Epithelial cell of esophagus (primary cell): ENCODE measurements at regions not wholly inside any gene's neighbourhood (a gene's known extent, or its start where the extent isn't known, plus 50 kb on each side); places are given as distances from the start of the nearest gene placed in this dataset.

Source experiments
- DNase-seq: peaks from one replicate; pipeline ENCODE4 v3.0.0; 2010; ENCODE audit warnings: low read depth
- H3K4me3 ChIP-seq: 2 replicates; pipeline ENCODE4 v1.5.1; 2011; ENCODE audit warnings: mild to moderate bottlenecking, low read length, control low read depth
- CTCF ChIP-seq: IDR thresholded peaks from 2 replicates; pipeline ENCODE4 v1.5.1; 2011; ENCODE audit warnings: low read depth, mild to moderate bottlenecking, low read length, control low read depth, inconsistent platforms; ENCODE audit not compliant: insufficient read depth; ENCODE audit errors: missing control alignments

- TF ChIP-seq CTCF, result no peak
- DNase-seq, result no peak
Observed at GRCh38 chr3:27927882-27928281, 205.8 kb upstream of the EOMES start.

GRCh38 chr3:27930052-27930602 is 208.0 kb upstream of the EOMES start:
- H3K4me3 ChIP-seq, result no peak overlapping the region
- DNase-seq, result no peak
- TF ChIP-seq CTCF, result no peak

More at GRCh38 chr3:27927882-27928281, 205.8 kb upstream of the EOMES start:
- no peak overlapping the region for H3K4me3 ChIP-seq

- DNase-seq, result no peak
- H3K4me3 ChIP-seq, result no peak overlapping the region
- TF ChIP-seq CTCF, result no peak
Observed at GRCh38 chr3:27935492-27935891, 213.4 kb upstream of the EOMES start.

GRCh38 chr3:27939521-27939920 is 217.4 kb upstream of the EOMES start:
- DNase-seq, result peak; percentile 52
- no peak for TF ChIP-seq CTCF
- H3K4me3 ChIP-seq, result no peak overlapping the region

- no peak overlapping the region for H3K4me3 ChIP-seq
- peak; percentile 34 for DNase-seq
- TF ChIP-seq CTCF, result no peak
Observed at GRCh38 chr3:27939940-27940339, 217.8 kb upstream of the EOMES start.

- peak; percentile 63 for TF ChIP-seq CTCF
- H3K4me3 ChIP-seq, result no peak overlapping the region
- peak; percentile 41 for DNase-seq
Observed at GRCh38 chr3:27943106-27943505, 221.0 kb upstream of the EOMES start.

- DNase-seq, result no peak
- no peak for TF ChIP-seq CTCF
- no peak overlapping the region for H3K4me3 ChIP-seq
Observed at GRCh38 chr3:27945229-27945628, 223.1 kb upstream of the EOMES start.
